Right lobe of liver (tissue), 4 donors: ENCODE measurements at regions not wholly inside any gene's neighbourhood (a gene's known extent, or its start where the extent isn't known, plus 50 kb on each side); places are given as distances from the start of the nearest gene placed in this dataset.

Experiments
- CTCF ChIP-seq, 4 donors: fragments of 200-600 bp in 3 of 4; fragments of 450-650 bp in 1 of 4; IDR thresholded peaks; one replicate each; pipeline versions ENCODE4 v1.5.1 to v1.8.0; 2016 to 2022; ENCODE audit warnings: antibody characterized with exemption in 4 of 4, mild to moderate bottlenecking in 2 of 4
- POLR2A ChIP-seq: fragments of 450-650 bp; IDR thresholded peaks from one replicate; pipeline ENCODE4 v1.6.1; 2017; ENCODE audit warnings: antibody characterized with exemption, mild to moderate bottlenecking
- donor health status: DM: no; HTN: no; CAD: no.
- donor health status: DM: no; HTN: no; CAD: no.
- donor health status: DM: no; HTN: yes; CAD: no.

GRCh38 chr6:81940451-81940985 is 188.0 kb upstream of the TENT5A start:
- TF ChIP-seq CTCF (IDR thresholded peaks at IDR 0.05) (no peak), POLR2A (no peak)
